Endothelial cell of umbilical vein (primary cell): ENCODE measurements at regions not wholly inside any gene's neighbourhood (a gene's known extent, or its start where the extent isn't known, plus 50 kb on each side); places are given as distances from the start of the nearest gene placed in this dataset.
"Not testable (repeated sequence)": the region's sequence is repeated elsewhere in the genome, so short reads cannot be mapped to it uniquely, and the experiment has no call there.

ENCODE experiments used
- BruUV-seq: library from RNA; stranded (reverse); fragments of 400-500 nt; replicated peaks from 2 replicates; lab custom pipeline; 2021; lab: Mats Ljungman, UMichigan
- CTCF ChIA-PET: fragments of 300-600, 350-600 bp; sonication (Branson Sonifier 250); formaldehyde crosslinking; loops from one replicate; lab custom pipeline; 2021; ENCODE audit warnings: antibody characterized with exemption, inconsistent platforms; lab: Charles Lee
- POLR2A ChIA-PET: fragments of 300-600, 350-600 bp; sonication (Branson Sonifier 250); formaldehyde crosslinking; loops from one replicate; lab custom pipeline; 2021; ENCODE audit warnings: antibody characterized with exemption, inconsistent platforms; lab: Charles Lee
- DNase-seq: peaks from one replicate; pipeline ENCODE4 v3.0.0-alpha.2; 2011; ENCODE audit warnings: low read depth, low spot score
- FAIRE-seq: peaks from 2 replicates; lab custom pipeline; 2011; peaks lifted over from hg19 to GRCh38; lab: Jason Lieb, UNC
- H2AFZ ChIP-seq: 2 replicates; pipeline ENCODE4 v1.6.0; 2012; ENCODE audit warnings: low read depth, low read length, control low read depth, inconsistent platforms
- H3K27ac ChIP-seq: 2 replicates; pipeline ENCODE4 v1.5.1; 2011; ENCODE audit warnings: low read depth, mild to moderate bottlenecking, control low read depth, low read length, moderate library complexity; ENCODE audit not compliant: insufficient read depth
- H3K27me3 ChIP-seq, 2 experiments: 2 replicates each; pipeline versions ENCODE4 v1.6.0 to v1.6.1; 2011; ENCODE audit warnings: low read length in 2 of 2, mixed read lengths in 1 of 2; ENCODE audit not compliant: control insufficient read depth in 2 of 2, insufficient read depth in 2 of 2
- H3K36me3 ChIP-seq, 2 experiments: 2 replicates in 1 of 2; 3 replicates in 1 of 2; pipeline ENCODE4 v1.5.1; 2011; ENCODE audit warnings: low read length in 2 of 2, mild to moderate bottlenecking in 1 of 2, moderate library complexity in 1 of 2; ENCODE audit not compliant: control insufficient read depth in 2 of 2, insufficient read depth in 2 of 2; ENCODE audit errors: extremely low read depth in 1 of 2
- H3K4me1 ChIP-seq: 3 replicates; pipeline ENCODE4 v1.5.1; 2011; ENCODE audit warnings: mild to moderate bottlenecking, low read length; ENCODE audit not compliant: control insufficient read depth, insufficient read depth; ENCODE audit errors: extremely low read depth
- H3K4me2 ChIP-seq: 2 replicates; pipeline ENCODE4 v1.6.1; 2011; ENCODE audit warnings: low read length, control low read depth, mixed read lengths; ENCODE audit not compliant: insufficient read depth
- H3K4me3 ChIP-seq, 3 experiments: fragments of 200-600 bp in 1 of 3; sonication (generic), shearing (Covaris generic) in 1 of 3; replicated peaks in 1 of 3; 2 replicates each; pipeline ENCODE4 v1.5.1; 2011 to 2016; ENCODE audit warnings: control low read depth in 3 of 3, low read length in 3 of 3, mild to moderate bottlenecking in 2 of 3, inconsistent platforms in 1 of 3, low read depth in 1 of 3, moderate library complexity in 1 of 3; ENCODE audit not compliant: insufficient read depth in 1 of 3
- H3K79me2 ChIP-seq: 2 replicates; pipeline ENCODE4 v1.6.0; 2012; ENCODE audit warnings: low read length, inconsistent platforms; ENCODE audit not compliant: control insufficient read depth, insufficient read depth
- H3K9ac ChIP-seq: replicated peaks from 2 replicates; pipeline ENCODE3; 2011; ENCODE audit warnings: low read length, control low read depth; ENCODE audit not compliant: insufficient read depth; ENCODE audit errors: extremely low read depth
- H3K9me1 ChIP-seq: replicated peaks from 3 replicates; pipeline ENCODE4 v1.6.0; 2011; ENCODE audit warnings: mild to moderate bottlenecking, low read length; ENCODE audit not compliant: control insufficient read depth, insufficient read depth; ENCODE audit errors: extremely low read depth
- H3K9me3 ChIP-seq: replicated peaks from 2 replicates; pipeline ENCODE4 v1.5.1; 2012; ENCODE audit warnings: low read length, inconsistent platforms; ENCODE audit not compliant: control insufficient read depth, insufficient read depth
- H4K20me1 ChIP-seq: replicated peaks from 2 replicates; pipeline ENCODE3; 2011; ENCODE audit warnings: mild to moderate bottlenecking, low read length; ENCODE audit not compliant: control insufficient read depth, insufficient read depth; ENCODE audit errors: extremely low read depth
- EZH2 ChIP-seq: IDR thresholded peaks from 2 replicates; pipeline ENCODE4 v1.6.1; 2012; ENCODE audit warnings: borderline replicate concordance, low read depth, mild to moderate bottlenecking, moderate library complexity, low read length, inconsistent platforms; ENCODE audit not compliant: severe bottlenecking
- FOS ChIP-seq: IDR thresholded peaks from 2 replicates; pipeline ENCODE4 v1.6.1; 2011; ENCODE audit warnings: mild to moderate bottlenecking, low read length, moderate library complexity, borderline replicate concordance; ENCODE audit not compliant: insufficient read depth
- GATA2 ChIP-seq: IDR thresholded peaks from 2 replicates; pipeline ENCODE4 v1.7.0; 2011; ENCODE audit warnings: low read depth, mild to moderate bottlenecking, moderate library complexity, mixed read lengths, low read length; ENCODE audit not compliant: insufficient read length, insufficient read depth
- JUN ChIP-seq: IDR thresholded peaks from 2 replicates; pipeline ENCODE4 v1.6.1; 2011; ENCODE audit warnings: borderline replicate concordance, low read depth; ENCODE audit not compliant: insufficient read length, insufficient read depth
- MAX ChIP-seq: IDR thresholded peaks from 2 replicates; pipeline ENCODE4 v1.6.1; 2011; ENCODE audit not compliant: insufficient read depth, insufficient read length
- MYC ChIP-seq: IDR thresholded peaks from one replicate; pipeline ENCODE4 v1.6.1; 2011; ENCODE audit warnings: mild to moderate bottlenecking, low read depth, low read length
- POLR2A ChIP-seq: IDR thresholded peaks from 2 replicates; pipeline ENCODE4 v1.6.1; 2012; ENCODE audit warnings: low read depth, mild to moderate bottlenecking, control low read depth, low read length
- POLR2AphosphoS5 ChIP-seq: IDR thresholded peaks from 2 replicates; pipeline ENCODE4 v1.6.1; 2012; ENCODE audit warnings: low read depth, mild to moderate bottlenecking, control low read depth, low read length, moderate library complexity; ENCODE audit not compliant: insufficient read depth
- dilution Hi-C: fragments of 300-500 bp; cut with MboI; formaldehyde crosslinking; loops from one replicate; pipeline ENCODE4 v1.15.0; 2019; ENCODE audit warnings: low sequenced_read_pairs; ENCODE audit not compliant: extremely low pct_ligation_motif_present
- intact Hi-C: fragments of 100-400 bp; cut with micrococcal nuclease; formaldehyde crosslinking; loops from one replicate; pipeline ENCODE4 v1.10.0; 2022

- Histone ChIP-seq H3K79me2 (no peaks in the 10 kb centered on the region), H2AFZ (no peak overlapping the region), H3K27ac (no peak overlapping the region), H3K4me1 (no peaks in the 10 kb centered on the region), H3K4me3 (no peak overlapping the region), H4K20me1 (no peaks in the 10 kb centered on the region), H3K9ac (no peak overlapping the region), H3K36me3 (no peaks in the 10 kb centered on the region), H3K27me3 (no peaks in the 10 kb centered on the region), H3K9me1 (no peaks in the 10 kb centered on the region), H3K4me2 (no peak overlapping the region), H3K9me3 (peaks cover 3% of the 10 kb centered on the region)
- ChIA-PET POLR2A (no interaction called here), CTCF (no interaction called here)
- no peak for DNase-seq
- dilution Hi-C loops: no loop called here
- no peak for TF ChIP-seq JUN
- no peak for TF ChIP-seq GATA2
- no peak for TF ChIP-seq EZH2
- TF ChIP-seq MAX: no peak
- TF ChIP-seq MYC: no peak
- no peak for TF ChIP-seq POLR2AphosphoS5
- no peak for TF ChIP-seq POLR2A
- no peak for TF ChIP-seq FOS
- intact Hi-C loops: no loop called here
- BruUV-seq: no TSS peak
- no peak for FAIRE-seq
Measured at GRCh38 chr18:1779587-1779986, 791.7 kb downstream of the METTL4 start.

- Histone ChIP-seq H3K9ac (no peak overlapping the region), H3K36me3 (no peaks in the 10 kb centered on the region), H3K4me1 (no peaks in the 10 kb centered on the region), H3K79me2 (no peaks in the 10 kb centered on the region), H3K4me3 (no peak overlapping the region), H2AFZ (no peak overlapping the region), H3K9me1 (no peaks in the 10 kb centered on the region), H3K27me3 (no peaks in the 10 kb centered on the region), H4K20me1 (no peaks in the 10 kb centered on the region), H3K27ac (no peak overlapping the region), H3K9me3 (peaks cover 8% of the 10 kb centered on the region), H3K4me2 (no peak overlapping the region)
- FAIRE-seq (no peak), DNase-seq (no peak)
- CTCF ChIA-PET: no interaction called here
- POLR2A ChIA-PET: no interaction called here
- intact Hi-C loops: no loop called here
- no TSS peak for BruUV-seq
- dilution Hi-C loops: no loop called here
- TF ChIP-seq FOS: no peak
- TF ChIP-seq MYC: no peak
- no peak for TF ChIP-seq POLR2AphosphoS5
Measured at GRCh38 chr18:1784113-1784512, 787.2 kb downstream of the METTL4 start.

- H3K4me3 ChIP-seq, FAIRE-seq, POLR2A ChIA-PET, CTCF ChIA-PET, H3K9ac ChIP-seq, H3K9me3 ChIP-seq, BruUV-seq, intact Hi-C loops, H3K79me2 ChIP-seq, H4K20me1 ChIP-seq, H3K27me3 ChIP-seq, H3K4me1 ChIP-seq, dilution Hi-C loops, H3K4me2 ChIP-seq, H2AFZ ChIP-seq, DNase-seq, H3K9me1 ChIP-seq, H3K27ac ChIP-seq, H3K36me3 ChIP-seq: not testable (repeated sequence)
Measured at GRCh38 chr18:1785980-1786379, 785.3 kb downstream of the METTL4 start.
